Neuronal stem cell (in vitro differentiated cells): ENCODE measurements at regions not wholly inside any gene's neighbourhood (a gene's known extent, or its start where the extent isn't known, plus 50 kb on each side); places are given as distances from the start of the nearest gene placed in this dataset.

ENCODE experiments used
- DNase-seq: peaks from one replicate; pipeline ENCODE4 v3.0.0-alpha.2; 2013; ENCODE audit warnings: low spot score
- H2AFZ ChIP-seq: one replicate; pipeline ENCODE4 v1.6.1; 2013; ENCODE audit warnings: mild to moderate bottlenecking, low read length, inconsistent platforms
- H2AK5ac ChIP-seq: 2 replicates; pipeline ENCODE4 v1.6.1; 2013; ENCODE audit warnings: low read depth, mild to moderate bottlenecking, inconsistent platforms, low read length, moderate library complexity, mixed read lengths
- H2BK120ac ChIP-seq: 2 replicates; pipeline ENCODE4 v1.6.1; 2013; ENCODE audit warnings: low read depth, mild to moderate bottlenecking, inconsistent platforms, low read length, moderate library complexity, mixed read lengths
- H2BK12ac ChIP-seq: one replicate; pipeline ENCODE4 v1.6.1; 2013; ENCODE audit warnings: low read length, inconsistent platforms
- H2BK15ac ChIP-seq: 2 replicates; pipeline ENCODE4 v1.6.1; 2013; ENCODE audit warnings: mild to moderate bottlenecking, low read length, inconsistent platforms, mixed read lengths
- H2BK5ac ChIP-seq: one replicate; pipeline ENCODE4 v1.6.1; 2013; ENCODE audit warnings: inconsistent platforms, mild to moderate bottlenecking, low read length, moderate library complexity
- H3K14ac ChIP-seq: one replicate; pipeline ENCODE4 v1.6.1; 2013; ENCODE audit warnings: low read length, inconsistent platforms
- H3K18ac ChIP-seq: 2 replicates; pipeline ENCODE4 v1.6.1; 2013; ENCODE audit warnings: low read length, inconsistent platforms
- H3K23ac ChIP-seq: 2 replicates; pipeline ENCODE4 v1.6.1; 2013; ENCODE audit warnings: low read depth, mild to moderate bottlenecking, mixed read lengths, low read length, inconsistent platforms; ENCODE audit not compliant: poor library complexity
- H3K27ac ChIP-seq: replicated peaks from 3 replicates; pipeline ENCODE4 v1.5.1; 2013; ENCODE audit warnings: low read length, inconsistent platforms
- H3K27me3 ChIP-seq, 3 experiments: 2 replicates each; pipeline ENCODE4 v1.6.1; 2013; ENCODE audit warnings: low read length in 3 of 3, mild to moderate bottlenecking in 2 of 3, inconsistent platforms in 1 of 3, low read depth in 1 of 3, mixed read lengths in 1 of 3, moderate library complexity in 1 of 3; ENCODE audit not compliant: control insufficient read depth in 3 of 3, insufficient read depth in 3 of 3
- H3K36me3 ChIP-seq, 2 donors: replicated peaks in 1 of 2; 2 replicates each; pipeline ENCODE4 v1.6.1; 2013; ENCODE audit warnings: low read length in 2 of 2; ENCODE audit not compliant: control insufficient read depth in 2 of 2, insufficient read depth in 2 of 2
- H3K4ac ChIP-seq: 2 replicates; pipeline ENCODE4 v1.6.1; 2013; ENCODE audit warnings: inconsistent platforms, mild to moderate bottlenecking, low read length, moderate library complexity
- H3K4me1 ChIP-seq, 2 donors: 1 replicate in 1 of 2; 2 replicates in 1 of 2; pipeline ENCODE4 v1.6.1; 2013; ENCODE audit warnings: low read length in 2 of 2, low read depth in 1 of 2; ENCODE audit not compliant: control insufficient read depth in 2 of 2, insufficient read depth in 1 of 2
- H3K4me2 ChIP-seq: one replicate; pipeline ENCODE4 v1.6.1; 2013; ENCODE audit warnings: mild to moderate bottlenecking, low read length, inconsistent platforms; ENCODE audit not compliant: insufficient read depth, poor library complexity, severe bottlenecking
- H3K4me3 ChIP-seq, 2 donors: 2 replicates each; pipeline ENCODE4 v1.5.1; 2013; ENCODE audit warnings: low read length in 2 of 2, mild to moderate bottlenecking in 2 of 2, inconsistent platforms in 1 of 2, moderate library complexity in 1 of 2
- H3K79me1 ChIP-seq: one replicate; pipeline ENCODE4 v1.6.1; 2013; ENCODE audit warnings: low read depth, mild to moderate bottlenecking, inconsistent platforms, low read length, moderate library complexity
- H3K9ac ChIP-seq: one replicate; pipeline ENCODE4 v1.6.1; 2013; ENCODE audit warnings: mild to moderate bottlenecking, low read depth, low read length, inconsistent platforms; ENCODE audit not compliant: poor library complexity
- H3K9me3 ChIP-seq, 2 donors: replicated peaks in 1 of 2; 2 replicates each; pipeline versions ENCODE3 to v1.6.1; 2013; ENCODE audit warnings: low read length in 2 of 2, mild to moderate bottlenecking in 2 of 2, inconsistent platforms in 1 of 2, low read depth in 1 of 2, mixed read lengths in 1 of 2, moderate library complexity in 1 of 2; ENCODE audit not compliant: control insufficient read depth in 2 of 2, insufficient read depth in 1 of 2
- H4K8ac ChIP-seq: one replicate; pipeline ENCODE4 v1.6.1; 2013; ENCODE audit warnings: low read depth, mild to moderate bottlenecking, inconsistent platforms, low read length, moderate library complexity
- H4K91ac ChIP-seq: one replicate; pipeline ENCODE4 v1.6.1; 2013; ENCODE audit warnings: low read length, low read depth, mild to moderate bottlenecking, inconsistent platforms; ENCODE audit not compliant: poor library complexity
- WGBS, 2 donors: extraction: QIAGEN DNeasy Blood & Tissue Kit; methylation state at CpG; one replicate each; pipeline ENCODE4 v1.1.7; 2013; ENCODE audit warnings: missing lambda C conversion rate in 2 of 2, mixed read lengths in 1 of 2; ENCODE audit not compliant: insufficient read length in 2 of 2, insufficient replicate concordance in 1 of 2; ENCODE audit errors: extremely low coverage in 2 of 2; 5-methylcytosine and 5-hydroxymethylcytosine counted together

- H4K91ac ChIP-seq, result no peak overlapping the region
- H3K4me3 ChIP-seq, result peak overlapping the region in 1 of 2 donors; percentile 64
- no peaks in the 10 kb centered on the region for H3K36me3 ChIP-seq
- peaks cover 0 to 3% of the 10 kb centered on the region in 2 donors for H3K4me1 ChIP-seq
- no peak overlapping the region for H3K23ac ChIP-seq
- H2AK5ac ChIP-seq, result no peak overlapping the region
- H3K27me3 ChIP-seq, result peaks cover 0 to 10% (median 2%) of the 10 kb centered on the region in 3 experiments
- H2BK12ac ChIP-seq, result no peak overlapping the region
- H3K4me2 ChIP-seq, result no peak overlapping the region
- peak overlapping the region; percentile 17 for H2BK120ac ChIP-seq
- no peak overlapping the region for H3K9ac ChIP-seq
- DNase-seq, result no peak
- H2BK5ac ChIP-seq, result no peak overlapping the region
- peaks cover 3% of the 10 kb centered on the region for H3K79me1 ChIP-seq
- H4K8ac ChIP-seq, result no peak overlapping the region
- H2AFZ ChIP-seq, result no peak overlapping the region
- H3K18ac ChIP-seq, result no peak overlapping the region
- no CpG with 5 or more reads among the region's 4 CpGs for WGBS, 2 donors
- peak overlapping the region; percentile 8 for H3K4ac ChIP-seq
- H3K9me3 ChIP-seq, result peaks cover 0 to 3% of the 10 kb centered on the region in 2 donors
- no peak overlapping the region for H2BK15ac ChIP-seq
- H3K14ac ChIP-seq, result peak overlapping the region; percentile 22
- no peak overlapping the region for H3K27ac ChIP-seq
These were observed 172.8 kb downstream of the RBFOX3 start for GRCh38 chr17:79438058-79438457.

DNA sequence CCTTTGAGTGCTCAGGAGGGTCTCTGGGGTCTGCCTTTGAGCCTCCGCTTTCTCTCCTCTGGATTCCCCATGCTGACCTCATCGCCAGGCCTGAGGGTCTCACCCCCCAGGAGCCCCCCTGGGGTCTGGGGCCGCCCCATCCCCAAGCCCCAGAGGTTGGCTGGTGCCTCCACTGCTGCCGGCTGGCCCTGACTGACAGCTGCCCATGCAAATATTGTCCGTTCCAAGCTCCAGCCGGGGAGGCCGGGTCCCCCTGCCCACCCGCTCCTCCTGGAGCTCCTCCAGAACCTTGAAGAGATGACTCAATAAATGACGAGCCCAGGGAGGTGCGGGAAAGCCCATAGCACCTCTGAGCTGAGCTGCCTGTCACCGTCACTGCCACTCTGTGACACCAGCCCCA lies 173.8 kb downstream of the RBFOX3 start:
- Histone ChIP-seq H4K8ac (no peak overlapping the region), H3K4me2 (no peak overlapping the region), H4K91ac (no peak overlapping the region), H2BK12ac (no peak overlapping the region), H2AFZ (no peak overlapping the region), H3K4ac (no peak overlapping the region), H3K27me3 (peaks cover 0 to 7% (median 2%) of the 10 kb centered on the region in 3 experiments), H3K79me1 (peaks cover 3% of the 10 kb centered on the region), H3K14ac (no peak overlapping the region), H3K4me3 (no peak overlapping the region), H2BK15ac (peak overlapping the region; percentile 15), H3K4me1 (peaks cover 0 to 3% of the 10 kb centered on the region in 2 donors), H3K18ac (peak overlapping the region; percentile 45), H2AK5ac (peak overlapping the region; percentile 40), H2BK120ac (no peak overlapping the region), H3K36me3 (no peaks in the 10 kb centered on the region), H3K9ac (no peak overlapping the region), H3K27ac (no peak overlapping the region), H3K9me3 (peaks cover 0 to 3% of the 10 kb centered on the region in 2 donors), H3K23ac (no peak overlapping the region), H2BK5ac (no peak overlapping the region)
- DNase-seq, result no peak
- no CpG with 5 or more reads among the region's 11 CpGs for WGBS, 2 donors

DNA sequence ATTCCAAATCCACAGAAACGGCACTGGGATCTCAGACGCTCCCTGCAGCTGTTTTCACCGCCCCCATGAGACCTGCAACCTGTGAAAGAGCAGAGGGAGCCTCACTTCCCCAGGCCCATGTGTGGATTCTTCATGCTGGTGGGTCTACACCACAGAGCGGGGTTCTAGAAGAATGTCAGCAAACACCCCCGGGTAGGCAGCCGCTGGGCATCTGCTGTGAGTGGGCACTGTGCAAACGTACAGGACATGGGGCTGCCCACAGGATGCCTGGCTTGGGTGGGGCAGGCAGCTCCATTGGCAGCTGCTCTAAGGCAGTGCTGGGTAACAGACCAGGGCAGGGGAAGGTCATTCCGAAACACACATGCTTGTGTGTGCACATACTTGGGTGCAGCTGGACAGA lies 174.9 kb downstream of the RBFOX3 start:
- peak overlapping the region; percentile 48 for H2AK5ac ChIP-seq

GRCh38 chr17:79435296-79435695 lies 175.6 kb downstream of the RBFOX3 start:
- H2AFZ ChIP-seq, result no peak overlapping the region
- peaks cover 3% of the 10 kb centered on the region for H3K79me1 ChIP-seq
- WGBS, 2 donors, result no CpG with 5 or more reads among the region's 6 CpGs
- no peak overlapping the region for H3K4me2 ChIP-seq
- H3K4me1 ChIP-seq, result peaks cover 0 to 3% of the 10 kb centered on the region in 2 donors
- H3K23ac ChIP-seq, result no peak overlapping the region
- H3K27ac ChIP-seq, result no peak overlapping the region
- H3K27me3 ChIP-seq, result peaks cover 0 to 7% (median 2%) of the 10 kb centered on the region in 3 experiments
- no peak overlapping the region for H4K8ac ChIP-seq
- H3K4ac ChIP-seq, result no peak overlapping the region
- H3K4me3 ChIP-seq, result no peak overlapping the region
- H4K91ac ChIP-seq, result no peak overlapping the region
- no peaks in the 10 kb centered on the region for H3K36me3 ChIP-seq
- H3K18ac ChIP-seq, result no peak overlapping the region
- H2BK12ac ChIP-seq, result no peak overlapping the region
- DNase-seq, result no peak
- H3K14ac ChIP-seq, result no peak overlapping the region
- H2BK5ac ChIP-seq, result no peak overlapping the region
- peak overlapping the region; percentile 21 for H2BK15ac ChIP-seq
- H3K9me3 ChIP-seq, result peaks cover 0 to 3% of the 10 kb centered on the region in 2 donors
- no peak overlapping the region for H2BK120ac ChIP-seq
- peak overlapping the region; percentile 23 for H2AK5ac ChIP-seq
- H3K9ac ChIP-seq, result no peak overlapping the region

More for the DNA sequence above, 174.9 kb downstream of the RBFOX3 start:
- Histone ChIP-seq H2BK12ac (no peak overlapping the region), H2BK5ac (no peak overlapping the region), H3K18ac (peak overlapping the region; percentile 84), H3K9ac (no peak overlapping the region), H2BK15ac (peak overlapping the region; percentile 19), H3K79me1 (peaks cover 3% of the 10 kb centered on the region), H3K4me3 (peak overlapping the region in 1 of 2 donors; percentile 33), H3K9me3 (peaks cover 0 to 3% of the 10 kb centered on the region in 2 donors), H3K4ac (no peak overlapping the region), H2AFZ (no peak overlapping the region), H3K27me3 (peaks cover 0 to 7% (median 2%) of the 10 kb centered on the region in 3 experiments), H2BK120ac (no peak overlapping the region), H3K23ac (peak overlapping the region; percentile 11), H3K4me1 (peaks cover 0 to 3% of the 10 kb centered on the region in 2 donors), H4K8ac (no peak overlapping the region), H4K91ac (no peak overlapping the region), H3K14ac (peak overlapping the region; percentile 59), H3K27ac (no peak overlapping the region), H3K4me2 (no peak overlapping the region), H3K36me3 (no peaks in the 10 kb centered on the region)
- no CpG with 5 or more reads among the region's 8 CpGs for WGBS, 2 donors
- no peak for DNase-seq
